ENCODE measurements at regions not wholly inside any gene's neighbourhood (a gene's known extent, or its start where the extent isn't known, plus 50 kb on each side); places are given as distances from the start of the nearest gene placed in this dataset.

GRCh38 chr10:55272886-55273285 lies 471.9 kb upstream of the PCDH15 start:
- no peaks in the 10 kb centered on the region for H3K36me3 Mint-ChIP-seq (ENCODE audit: low read depth)
- TF ChIP-seq CTCF (conservative IDR thresholded peaks at IDR 0.05), result no peak
- H3K27ac Mint-ChIP-seq (ENCODE audit: unreplicated experiment), result no peak overlapping the region
- no peak overlapping the region for H3K4me3 Mint-ChIP-seq
- no peaks in the 10 kb centered on the region for H3K4me1 Mint-ChIP-seq
- H3K9me3 Mint-ChIP-seq, result no peaks in the 10 kb centered on the region
- no peaks in the 10 kb centered on the region for H3K27me3 Mint-ChIP-seq (ENCODE audit: low read depth)
- no peak for DNase-seq (ENCODE audit: low read depth, low spot score)

DNA sequence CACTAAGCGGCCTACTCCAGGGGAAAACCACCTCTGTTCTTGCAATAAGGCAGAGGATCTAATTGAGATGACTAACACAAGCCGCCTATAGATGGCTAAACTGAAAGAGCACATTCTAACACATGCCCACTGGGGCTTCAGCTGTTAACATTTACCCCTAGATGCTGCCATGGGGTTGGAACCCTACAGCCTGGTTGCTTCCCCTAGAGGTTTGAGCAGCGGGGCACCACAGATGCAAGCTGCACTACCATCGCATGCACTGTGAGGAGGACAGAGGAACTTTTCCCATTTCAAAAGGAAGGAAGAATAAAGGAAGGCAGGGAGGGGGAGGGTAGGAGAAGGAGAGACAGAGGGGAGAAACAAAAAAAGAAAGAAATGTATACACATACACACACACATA lies 465.8 kb upstream of the PCDH15 start:
- Mint-ChIP-seq H3K27ac (ENCODE audit: unreplicated experiment) (no peak overlapping the region), H3K4me3 (no peak overlapping the region), H3K36me3 (ENCODE audit: low read depth) (no peaks in the 10 kb centered on the region), H3K27me3 (ENCODE audit: low read depth) (no peaks in the 10 kb centered on the region), H3K9me3 (no peaks in the 10 kb centered on the region), H3K4me1 (no peaks in the 10 kb centered on the region)
- no peak for TF ChIP-seq CTCF (conservative IDR thresholded peaks at IDR 0.05)
- DNase-seq (ENCODE audit: low read depth, low spot score), result no peak

GRCh38 chr10:55263327-55263726 lies 462.3 kb upstream of the PCDH15 start:
- no peak for DNase-seq (ENCODE audit: low read depth, low spot score)
- Mint-ChIP-seq H3K27ac (ENCODE audit: unreplicated experiment) (no peak overlapping the region), H3K4me1 (no peaks in the 10 kb centered on the region), H3K4me3 (no peak overlapping the region), H3K9me3 (no peaks in the 10 kb centered on the region), H3K27me3 (ENCODE audit: low read depth) (no peaks in the 10 kb centered on the region), H3K36me3 (ENCODE audit: low read depth) (no peaks in the 10 kb centered on the region)
- no peak for TF ChIP-seq CTCF (conservative IDR thresholded peaks at IDR 0.05)

- no peak for TF ChIP-seq CTCF (conservative IDR thresholded peaks at IDR 0.05)
- DNase-seq (ENCODE audit: low read depth, low spot score), result no peak
- Mint-ChIP-seq H3K36me3 (ENCODE audit: low read depth) (no peaks in the 10 kb centered on the region), H3K4me1 (peaks cover 7% of the 10 kb centered on the region), H3K9me3 (no peaks in the 10 kb centered on the region), H3K27ac (ENCODE audit: unreplicated experiment) (no peak overlapping the region), H3K27me3 (ENCODE audit: low read depth) (no peaks in the 10 kb centered on the region), H3K4me3 (no peak overlapping the region)
These were observed 441.5 kb upstream of the PCDH15 start for GRCh38 chr10:55242544-55242943.

DNA sequence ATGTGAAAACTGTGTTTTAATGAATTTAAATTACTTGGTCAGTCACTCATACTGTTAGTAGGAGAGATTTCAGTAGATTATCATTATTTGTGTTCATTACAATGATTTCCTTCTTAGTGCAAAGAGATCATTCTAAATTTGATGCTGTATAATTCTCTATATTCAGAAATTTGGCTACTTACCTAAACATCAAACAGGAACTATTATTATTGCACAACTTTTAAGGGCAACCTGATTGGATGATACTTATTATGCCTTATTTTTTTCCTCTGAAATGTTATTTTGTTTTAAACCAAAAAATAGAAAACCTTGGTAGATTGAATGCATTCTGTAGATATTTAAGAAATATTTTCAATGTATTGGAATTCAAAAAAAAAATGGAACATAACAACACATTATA lies 436.4 kb upstream of the PCDH15 start:
- no peaks in the 10 kb centered on the region for H3K36me3 Mint-ChIP-seq (ENCODE audit: low read depth)
- DNase-seq (ENCODE audit: low read depth, low spot score), result no peak
- no peak overlapping the region for H3K27ac Mint-ChIP-seq (ENCODE audit: unreplicated experiment)
- no peak for TF ChIP-seq CTCF (conservative IDR thresholded peaks at IDR 0.05)
- peaks cover under 1% of the 10 kb centered on the region for H3K4me1 Mint-ChIP-seq
- H3K9me3 Mint-ChIP-seq, result peaks cover 3% of the 10 kb centered on the region
- H3K27me3 Mint-ChIP-seq (ENCODE audit: low read depth), result no peaks in the 10 kb centered on the region
- no peak overlapping the region for H3K4me3 Mint-ChIP-seq

GRCh38 chr10:55233505-55233904 lies 432.5 kb upstream of the PCDH15 start:
- Mint-ChIP-seq H3K9me3 (peaks cover 3% of the 10 kb centered on the region), H3K27ac (ENCODE audit: unreplicated experiment) (no peak overlapping the region), H3K4me1 (no peaks in the 10 kb centered on the region), H3K36me3 (ENCODE audit: low read depth) (no peaks in the 10 kb centered on the region), H3K4me3 (no peak overlapping the region), H3K27me3 (ENCODE audit: low read depth) (no peaks in the 10 kb centered on the region)
- no peak for DNase-seq (ENCODE audit: low read depth, low spot score)
- TF ChIP-seq CTCF (conservative IDR thresholded peaks at IDR 0.05), result no peak
